WTC11 (cell line): ENCODE measurements at regions not wholly inside any gene's neighbourhood (a gene's known extent, or its start where the extent isn't known, plus 50 kb on each side); places are given as distances from the start of the nearest gene placed in this dataset.

Experiments
- ATAC-seq: fragments of 200-7000 bp; cut with Tn5 transposase; 2 replicates; pipeline ENCODE4 v1.10.0; 2021; ENCODE audit warnings: mild to moderate bottlenecking, moderate library complexity
- CTCF ChIA-PET: fragments of 300-600 bp; sonication (Branson Sonifier 250); formaldehyde crosslinking; loops from one replicate; lab custom pipeline; 2021; ENCODE audit warnings: antibody characterized with exemption; lab: Charles Lee
- POLR2A ChIA-PET: fragments of 350-600 bp; sonication (Branson Sonifier 250); formaldehyde crosslinking; loops from one replicate; lab custom pipeline; 2021; ENCODE audit warnings: antibody characterized with exemption; lab: Charles Lee
- DNase-seq: peaks from one replicate; pipeline ENCODE4 v3.0.0; 2021; ENCODE audit warnings: low spot score
- H3K27ac Mint-ChIP-seq: 2 replicates; pipeline ENCODE4 v1.8.0; 2021; ENCODE audit warnings: mixed read lengths
- H3K27me3 Mint-ChIP-seq: 2 replicates; pipeline ENCODE4 v1.8.0; 2021; ENCODE audit warnings: low read depth, mild to moderate bottlenecking, moderate library complexity, mixed read lengths
- H3K36me3 Mint-ChIP-seq: 2 replicates; pipeline ENCODE4 v1.8.0; 2021; ENCODE audit warnings: mixed read lengths
- H3K4me1 Mint-ChIP-seq: 2 replicates; pipeline ENCODE4 v1.8.0; 2022; ENCODE audit warnings: mixed read lengths
- H3K4me3 Mint-ChIP-seq: 2 replicates; pipeline ENCODE4 v1.8.0; 2021; ENCODE audit warnings: mild to moderate bottlenecking, moderate library complexity, mixed read lengths
- H3K9me3 Mint-ChIP-seq: 2 replicates; pipeline ENCODE4 v1.8.0; 2021; ENCODE audit warnings: mixed read lengths
- ARID4B ChIP-seq: sonication (generic); formaldehyde crosslinking; IDR thresholded peaks from 2 replicates; pipeline ENCODE4 v1.8.0; 2023; ENCODE audit warnings: missing genetic modification reagents, mild to moderate bottlenecking, borderline replicate concordance
- ATF2 ChIP-seq: sonication (generic); formaldehyde crosslinking; IDR thresholded peaks from 2 replicates; pipeline ENCODE4 v1.8.1; 2022; ENCODE audit warnings: low read depth, missing genetic modification reagents, borderline replicate concordance
- CREM ChIP-seq: sonication (generic); formaldehyde crosslinking; IDR thresholded peaks from 2 replicates; pipeline ENCODE4 v1.8.1; 2022; ENCODE audit warnings: mild to moderate bottlenecking, missing genetic modification reagents, moderate library complexity
- E2F1 ChIP-seq: sonication (generic); formaldehyde crosslinking; IDR thresholded peaks from 2 replicates; pipeline ENCODE4 v1.8.0; 2022; ENCODE audit warnings: mild to moderate bottlenecking, missing genetic modification reagents
- FOXP4 ChIP-seq: sonication (generic); formaldehyde crosslinking; IDR thresholded peaks from 2 replicates; pipeline ENCODE4 v1.8.0; 2022; ENCODE audit warnings: mild to moderate bottlenecking, missing genetic modification reagents
- IRF2 ChIP-seq: sonication (generic); formaldehyde crosslinking; IDR thresholded peaks from 2 replicates; pipeline ENCODE4 v1.8.0; 2022; ENCODE audit warnings: low read depth, missing genetic modification reagents, borderline replicate concordance
- KAT7 ChIP-seq: sonication (generic); formaldehyde crosslinking; IDR thresholded peaks from 2 replicates; pipeline ENCODE4 v1.8.1; 2023; ENCODE audit warnings: missing genetic modification reagents, mild to moderate bottlenecking, borderline replicate concordance
- MLX ChIP-seq: sonication (generic); formaldehyde crosslinking; IDR thresholded peaks from 2 replicates; pipeline ENCODE4 v1.8.1; 2023; ENCODE audit warnings: mild to moderate bottlenecking, missing genetic modification reagents, moderate library complexity
- MXD4 ChIP-seq: fragments of 250-450 bp; sonication (Bioruptor Pico); IDR thresholded peaks from 2 replicates; pipeline ENCODE4 v1.8.0; 2021; ENCODE audit warnings: mild to moderate bottlenecking, moderate library complexity, borderline replicate concordance
- NR3C1 ChIP-seq: sonication (generic); formaldehyde crosslinking; conservative IDR thresholded peaks from 2 replicates; pipeline ENCODE4 v1.8.1; 2023; ENCODE audit warnings: low read depth, mild to moderate bottlenecking, missing genetic modification reagents
- RORB ChIP-seq: fragments of 250-450 bp; sonication (Bioruptor Pico); IDR thresholded peaks from 2 replicates; pipeline ENCODE4 v1.9.0; 2021; ENCODE audit warnings: mild to moderate bottlenecking
- TEAD1 ChIP-seq: sonication (generic); formaldehyde crosslinking; IDR thresholded peaks from 2 replicates; pipeline ENCODE4 v1.8.0; 2022; ENCODE audit warnings: mild to moderate bottlenecking, missing genetic modification reagents
- TP53 ChIP-seq: sonication (generic); formaldehyde crosslinking; IDR thresholded peaks from 2 replicates; pipeline ENCODE4 v1.8.1; 2023; ENCODE audit warnings: mild to moderate bottlenecking, missing genetic modification reagents
- ZBTB21 ChIP-seq: sonication (generic); formaldehyde crosslinking; IDR thresholded peaks from 2 replicates; pipeline ENCODE4 v1.8.1; 2023; ENCODE audit warnings: mild to moderate bottlenecking, missing genetic modification reagents, borderline replicate concordance
- ZNF219 ChIP-seq: sonication (generic); formaldehyde crosslinking; IDR thresholded peaks from 2 replicates; pipeline ENCODE4 v1.8.0; 2023; ENCODE audit warnings: missing genetic modification reagents, mild to moderate bottlenecking, borderline replicate concordance
- ZSCAN18 ChIP-seq: fragments of 250-450 bp; sonication (Bioruptor Pico); IDR thresholded peaks from 2 replicates; pipeline ENCODE4 v2.1.2; 2022; ENCODE audit warnings: mild to moderate bottlenecking, moderate library complexity
- TF ChIP-seq, protein P1 (sequence below): fragments of 200-600 bp; IDR thresholded peaks from 2 replicates; pipeline ENCODE4 v1.8.0; 2022; ENCODE audit warnings: antibody characterized with exemption
- TF ChIP-seq, protein P2 (sequence below): sonication (generic); formaldehyde crosslinking; conservative IDR thresholded peaks from 2 replicates; pipeline ENCODE4 v1.8.1; 2022; ENCODE audit warnings: mild to moderate bottlenecking, missing genetic modification reagents

DNA sequence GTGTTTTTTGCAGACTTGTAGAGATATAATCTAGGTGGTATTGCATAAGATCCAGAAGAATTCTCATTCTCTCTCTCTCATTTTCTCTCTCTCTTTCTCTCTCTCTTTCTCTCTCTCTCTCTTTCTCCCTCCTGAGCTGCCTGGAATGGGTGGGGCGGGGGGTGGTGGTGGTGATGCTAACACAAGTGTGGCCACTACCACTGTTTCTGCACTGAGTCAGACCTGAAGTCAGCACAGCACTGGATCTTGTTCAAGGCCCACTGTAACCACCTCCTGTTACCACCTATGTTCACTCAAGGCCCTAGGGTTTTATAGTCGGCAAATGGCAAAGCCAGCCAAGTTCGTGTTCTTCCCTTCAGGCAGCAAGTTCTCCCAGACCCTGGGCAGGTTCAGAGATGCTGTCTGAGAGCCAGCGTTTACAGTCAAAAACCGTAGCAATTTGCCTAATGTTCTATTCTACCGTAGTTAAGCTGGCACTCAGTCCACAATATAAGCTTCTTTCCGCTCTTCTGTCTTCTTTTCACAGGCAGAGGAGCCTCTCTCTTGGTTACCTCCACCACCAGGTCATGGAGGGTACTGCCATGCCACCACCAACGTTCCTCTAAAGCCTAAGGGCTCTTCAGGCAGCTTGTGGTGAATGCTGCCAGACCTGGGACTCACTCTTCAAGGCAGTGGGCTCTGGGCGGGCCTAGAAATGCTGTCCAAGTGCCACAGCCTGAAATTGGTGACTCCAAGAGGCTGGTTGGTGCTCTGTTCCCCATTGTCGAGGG lies 235.7 kb upstream of the PRR16 start:
- Mint-ChIP-seq H3K9me3 (peaks cover 9% of the 10 kb centered on the region), H3K36me3 (no peaks in the 10 kb centered on the region), H3K27ac (no peak overlapping the region), H3K4me1 (no peaks in the 10 kb centered on the region)
- ChIA-PET CTCF (interaction anchor here (0.6 to 1.5 kb wide), 6 partner anchors 11 to 912 kb away, joined by 3 to 5 read pairs (median 3); no protein-coding TSS in a partner anchor), POLR2A (no interaction called here)
- ATAC-seq: peak; percentile 100
- TF ChIP-seq TP53: no peak
- no peak for TF ChIP-seq ZNF219 (CRISPR knock-in tag)
- no peak for TF ChIP-seq ZSCAN18
- TF ChIP-seq, protein P1, sequence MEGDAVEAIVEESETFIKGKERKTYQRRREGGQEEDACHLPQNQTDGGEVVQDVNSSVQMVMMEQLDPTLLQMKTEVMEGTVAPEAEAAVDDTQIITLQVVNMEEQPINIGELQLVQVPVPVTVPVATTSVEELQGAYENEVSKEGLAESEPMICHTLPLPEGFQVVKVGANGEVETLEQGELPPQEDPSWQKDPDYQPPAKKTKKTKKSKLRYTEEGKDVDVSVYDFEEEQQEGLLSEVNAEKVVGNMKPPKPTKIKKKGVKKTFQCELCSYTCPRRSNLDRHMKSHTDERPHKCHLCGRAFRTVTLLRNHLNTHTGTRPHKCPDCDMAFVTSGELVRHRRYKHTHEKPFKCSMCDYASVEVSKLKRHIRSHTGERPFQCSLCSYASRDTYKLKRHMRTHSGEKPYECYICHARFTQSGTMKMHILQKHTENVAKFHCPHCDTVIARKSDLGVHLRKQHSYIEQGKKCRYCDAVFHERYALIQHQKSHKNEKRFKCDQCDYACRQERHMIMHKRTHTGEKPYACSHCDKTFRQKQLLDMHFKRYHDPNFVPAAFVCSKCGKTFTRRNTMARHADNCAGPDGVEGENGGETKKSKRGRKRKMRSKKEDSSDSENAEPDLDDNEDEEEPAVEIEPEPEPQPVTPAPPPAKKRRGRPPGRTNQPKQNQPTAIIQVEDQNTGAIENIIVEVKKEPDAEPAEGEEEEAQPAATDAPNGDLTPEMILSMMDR: peak; percentile 28; the same call in 1 of the 2 replicates
- TF ChIP-seq, all 79 proteins: peak for 1
- peak; percentile 31 for DNase-seq
- Mint-ChIP-seq H3K4me3 (no peak overlapping the region), H3K27me3 (no peaks in the 10 kb centered on the region)

DNA sequence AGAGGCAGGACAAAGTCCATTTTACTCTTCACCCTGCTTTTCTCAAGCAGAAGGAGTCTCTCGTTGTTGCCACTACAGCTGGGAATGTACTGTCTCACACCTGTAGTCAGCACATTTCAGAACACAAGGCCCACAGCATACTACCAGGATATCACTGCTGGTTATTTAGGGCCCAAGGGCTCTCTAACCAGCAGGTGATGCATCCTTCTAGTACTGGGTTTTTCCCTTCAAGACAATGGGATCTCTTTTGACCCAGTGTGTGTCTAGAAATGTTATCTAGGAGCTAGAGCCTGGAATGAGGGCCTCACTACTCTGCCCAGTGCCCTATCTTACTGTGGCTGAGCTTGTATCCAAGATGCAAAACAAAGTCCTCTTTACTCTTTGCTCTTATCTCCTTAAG lies 235.1 kb upstream of the PRR16 start:
- ChIA-PET CTCF (interaction anchor here (0.7 to 1.1 kb wide), 4 partner anchors 27 to 913 kb away, joined by 3 to 5 read pairs (median 4); no protein-coding TSS in a partner anchor), POLR2A (no interaction called here)
- no peaks in the 10 kb centered on the region for H3K4me1 Mint-ChIP-seq
- H3K27ac Mint-ChIP-seq: no peak overlapping the region
- TF ChIP-seq ZBTB21 (CRISPR knock-in tag) (no peak), IRF2 (CRISPR knock-in tag) (no peak), ARID4B (CRISPR knock-in tag) (no peak), FOXP4 (no peak), E2F1 (CRISPR knock-in tag) (no peak), ATF2 (no peak), TEAD1 (CRISPR knock-in tag) (no peak), NR3C1 (CRISPR knock-in tag) (no peak), MXD4 (CRISPR knock-in tag) (no peak), CREM (CRISPR knock-in tag) (no peak), MLX (no peak), RORB (CRISPR knock-in tag) (no peak), TP53 (no peak), KAT7 (CRISPR knock-in tag) (no peak)
- TF ChIP-seq, protein P2, sequence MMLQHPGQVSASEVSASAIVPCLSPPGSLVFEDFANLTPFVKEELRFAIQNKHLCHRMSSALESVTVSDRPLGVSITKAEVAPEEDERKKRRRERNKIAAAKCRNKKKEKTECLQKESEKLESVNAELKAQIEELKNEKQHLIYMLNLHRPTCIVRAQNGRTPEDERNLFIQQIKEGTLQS (CRISPR knock-in tag): no peak
- no peak overlapping the region for H3K4me3 Mint-ChIP-seq
- no peaks in the 10 kb centered on the region for H3K36me3 Mint-ChIP-seq
- no peak for DNase-seq
- peaks cover 9% of the 10 kb centered on the region for H3K9me3 Mint-ChIP-seq
- ATAC-seq: no peak
- H3K27me3 Mint-ChIP-seq: no peaks in the 10 kb centered on the region
